SK-N-SH treated with all-trans-retinoic acid at 6 μM for 48 hours (cell line): ENCODE measurements at regions not wholly inside any gene's neighbourhood (a gene's known extent, or its start where the extent isn't known, plus 50 kb on each side); places are given as distances from the start of the nearest gene placed in this dataset.

Experiments used
- ATAC-seq: fragments of 200-7000 bp; cut with Tn5 transposase; 3 replicates; pipeline ENCODE4 v1.9.1; 2020; ENCODE audit warnings: mild to moderate bottlenecking, moderate library complexity
- ARNTL ChIP-seq: fragments of 450-650 bp; formaldehyde crosslinking; IDR thresholded peaks from 2 replicates; pipeline ENCODE4 v1.5.0; 2020; ENCODE audit warnings: low read depth, mild to moderate bottlenecking, moderate library complexity, borderline replicate concordance
- BACH2 ChIP-seq: fragments of 250-450 bp; sonication (Bioruptor Pico); IDR thresholded peaks from 2 replicates; pipeline ENCODE4 v1.9.0; 2021; ENCODE audit warnings: mild to moderate bottlenecking, borderline replicate concordance
- CSDC2 ChIP-seq: fragments of 250-450 bp; sonication (Bioruptor Pico); IDR thresholded peaks from 2 replicates; pipeline ENCODE4 v1.5.0; 2020; ENCODE audit warnings: mild to moderate bottlenecking, moderate library complexity
- ESRRG ChIP-seq: fragments of 250-450 bp; sonication (Bioruptor Pico); IDR thresholded peaks from 2 replicates; pipeline ENCODE4 v1.6.1; 2021; ENCODE audit warnings: mild to moderate bottlenecking
- GLIS3 ChIP-seq: fragments of 250-450 bp; sonication (Bioruptor Pico); IDR thresholded peaks from 2 replicates; pipeline ENCODE4 v1.5.0; 2020; ENCODE audit warnings: mild to moderate bottlenecking, moderate library complexity
- ISL1 ChIP-seq: fragments of 250-450 bp; sonication (Bioruptor Pico); IDR thresholded peaks from 2 replicates; pipeline ENCODE4 v2.1.2; 2022; ENCODE audit warnings: mild to moderate bottlenecking, moderate library complexity
- OSR1 ChIP-seq: fragments of 250-450 bp; sonication (Bioruptor Pico); IDR thresholded peaks from 2 replicates; pipeline ENCODE4 v1.8.0; 2022; ENCODE audit warnings: moderate library complexity, mild to moderate bottlenecking, inconsistent platforms
- PPARA ChIP-seq: fragments of 250-450 bp; sonication (Bioruptor Pico); IDR thresholded peaks from 2 replicates; pipeline ENCODE4 v1.5.0; 2020; ENCODE audit warnings: mild to moderate bottlenecking, borderline replicate concordance
- RARB ChIP-seq: fragments of 250-450 bp; sonication (Bioruptor Pico); IDR thresholded peaks from 2 replicates; pipeline ENCODE4 v1.8.0; 2021; ENCODE audit warnings: mild to moderate bottlenecking, moderate library complexity
- SNAI2 ChIP-seq: fragments of 250-450 bp; sonication (Bioruptor Pico); IDR thresholded peaks from 2 replicates; pipeline ENCODE4 v1.5.0; 2020; ENCODE audit warnings: mild to moderate bottlenecking, moderate library complexity
- TCF4 ChIP-seq: fragments of 250-450 bp; sonication (Bioruptor Pico); IDR thresholded peaks from 2 replicates; pipeline ENCODE4 v1.8.0; 2021; ENCODE audit warnings: mild to moderate bottlenecking, moderate library complexity, borderline replicate concordance
- TOX ChIP-seq: fragments of 250-450 bp; sonication (Bioruptor Pico); IDR thresholded peaks from 2 replicates; pipeline ENCODE4 v1.8.0; 2021; ENCODE audit warnings: mild to moderate bottlenecking, moderate library complexity, borderline replicate concordance
- ZC3H10 ChIP-seq: fragments of 250-450 bp; sonication (Bioruptor Pico); IDR thresholded peaks from 2 replicates; pipeline ENCODE4 v1.5.1; 2021; ENCODE audit warnings: mild to moderate bottlenecking, moderate library complexity
- ZFP3 ChIP-seq: fragments of 250-450 bp; sonication (Bioruptor Pico); IDR thresholded peaks from 2 replicates; pipeline ENCODE4 v1.5.0; 2020; ENCODE audit warnings: mild to moderate bottlenecking, moderate library complexity
- ZFP30 ChIP-seq: fragments of 450-650 bp; formaldehyde crosslinking; IDR thresholded peaks from 2 replicates; pipeline ENCODE4 v1.5.0; 2022; ENCODE audit warnings: mild to moderate bottlenecking, moderate library complexity
- ZNF565 ChIP-seq: fragments of 450-650 bp; formaldehyde crosslinking; conservative IDR thresholded peaks from 2 replicates; pipeline ENCODE4 v1.5.0; 2020; ENCODE audit warnings: low read depth, mild to moderate bottlenecking, moderate library complexity
- ZNF70 ChIP-seq: fragments of 450-650 bp; formaldehyde crosslinking; IDR thresholded peaks from 2 replicates; pipeline ENCODE4 v1.5.0; 2020; ENCODE audit warnings: mild to moderate bottlenecking, moderate library complexity
- ZNF8 ChIP-seq: fragments of 450-650 bp; formaldehyde crosslinking; IDR thresholded peaks from 2 replicates; pipeline ENCODE4 v1.5.0; 2020; ENCODE audit warnings: mild to moderate bottlenecking, moderate library complexity
- TF ChIP-seq, protein P1 (sequence below): fragments of 250-450 bp; sonication (Bioruptor Pico); IDR thresholded peaks from 2 replicates; pipeline ENCODE4 v1.5.1; 2021; ENCODE audit warnings: mild to moderate bottlenecking, moderate library complexity
- TF ChIP-seq, protein P2 (sequence below): fragments of 250-450 bp; sonication (Bioruptor Pico); IDR thresholded peaks from 2 replicates; pipeline ENCODE4 v1.5.1; 2020; ENCODE audit warnings: low read depth, mild to moderate bottlenecking, moderate library complexity
- TF ChIP-seq, protein P3 (sequence below): fragments of 250-450 bp; sonication (Bioruptor Pico); IDR thresholded peaks from 2 replicates; pipeline ENCODE4 v1.8.0; 2021; ENCODE audit warnings: low read depth, mild to moderate bottlenecking, moderate library complexity, borderline replicate concordance
- TF ChIP-seq, protein P4 (sequence below): fragments of 250-450 bp; sonication (Bioruptor Pico); IDR thresholded peaks from 2 replicates; pipeline ENCODE4 v1.5.0; 2020; ENCODE audit warnings: mild to moderate bottlenecking, moderate library complexity

DNA sequence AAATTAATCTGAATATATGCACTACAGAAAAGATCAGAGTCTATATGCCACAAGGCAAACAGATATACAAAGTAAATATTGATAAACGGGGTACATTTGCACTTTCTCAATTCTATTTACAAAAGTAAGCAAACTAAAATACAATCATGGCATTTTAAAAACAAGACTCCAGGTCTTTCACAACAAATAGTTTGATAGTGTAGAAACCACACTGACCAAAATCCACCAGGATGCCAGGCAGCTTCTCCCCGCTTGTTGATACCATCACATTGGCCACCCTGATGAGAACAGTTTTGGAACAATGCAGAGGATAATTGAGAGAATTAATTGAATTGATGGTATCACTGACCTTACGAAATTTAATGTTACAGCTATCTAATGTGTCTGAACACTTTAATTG, 190.6 kb upstream of the TMCO5A start:
- TF ChIP-seq ZFP30 (CRISPR knock-in tag), result no peak
- no peak for TF ChIP-seq GLIS3 (CRISPR knock-in tag)
- no peak for TF ChIP-seq ARNTL
- TF ChIP-seq SNAI2 (CRISPR knock-in tag), result no peak
- no peak for TF ChIP-seq ZFP3
- no peak for TF ChIP-seq ISL1 (CRISPR knock-in tag)
- TF ChIP-seq CSDC2, result no peak
- TF ChIP-seq ZNF8 (CRISPR knock-in tag), result no peak
- TF ChIP-seq BACH2 (CRISPR knock-in tag), result no peak
- TF ChIP-seq ZNF70 (CRISPR knock-in tag), result no peak
- TF ChIP-seq, protein P1, sequence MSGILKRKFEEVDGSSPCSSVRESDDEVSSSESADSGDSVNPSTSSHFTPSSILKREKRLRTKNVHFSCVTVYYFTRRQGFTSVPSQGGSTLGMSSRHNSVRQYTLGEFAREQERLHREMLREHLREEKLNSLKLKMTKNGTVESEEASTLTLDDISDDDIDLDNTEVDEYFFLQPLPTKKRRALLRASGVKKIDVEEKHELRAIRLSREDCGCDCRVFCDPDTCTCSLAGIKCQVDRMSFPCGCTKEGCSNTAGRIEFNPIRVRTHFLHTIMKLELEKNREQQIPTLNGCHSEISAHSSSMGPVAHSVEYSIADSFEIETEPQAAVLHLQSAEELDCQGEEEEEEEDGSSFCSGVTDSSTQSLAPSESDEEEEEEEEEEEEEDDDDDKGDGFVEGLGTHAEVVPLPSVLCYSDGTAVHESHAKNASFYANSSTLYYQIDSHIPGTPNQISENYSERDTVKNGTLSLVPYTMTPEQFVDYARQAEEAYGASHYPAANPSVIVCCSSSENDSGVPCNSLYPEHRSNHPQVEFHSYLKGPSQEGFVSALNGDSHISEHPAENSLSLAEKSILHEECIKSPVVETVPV (CRISPR knock-in tag), result no peak
- no peak for TF ChIP-seq OSR1 (CRISPR knock-in tag)
- TF ChIP-seq, protein P2, sequence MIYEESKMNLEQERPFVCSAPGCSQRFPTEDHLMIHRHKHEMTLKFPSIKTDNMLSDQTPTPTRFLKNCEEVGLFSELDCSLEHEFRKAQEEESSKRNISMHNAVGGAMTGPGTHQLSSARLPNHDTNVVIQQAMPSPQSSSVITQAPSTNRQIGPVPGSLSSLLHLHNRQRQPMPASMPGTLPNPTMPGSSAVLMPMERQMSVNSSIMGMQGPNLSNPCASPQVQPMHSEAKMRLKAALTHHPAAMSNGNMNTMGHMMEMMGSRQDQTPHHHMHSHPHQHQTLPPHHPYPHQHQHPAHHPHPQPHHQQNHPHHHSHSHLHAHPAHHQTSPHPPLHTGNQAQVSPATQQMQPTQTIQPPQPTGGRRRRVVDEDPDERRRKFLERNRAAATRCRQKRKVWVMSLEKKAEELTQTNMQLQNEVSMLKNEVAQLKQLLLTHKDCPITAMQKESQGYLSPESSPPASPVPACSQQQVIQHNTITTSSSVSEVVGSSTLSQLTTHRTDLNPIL, result no peak
- no peak for TF ChIP-seq TOX (CRISPR knock-in tag)
- TF ChIP-seq, all 23 proteins: peak for 0
- no peak for ATAC-seq

DNA sequence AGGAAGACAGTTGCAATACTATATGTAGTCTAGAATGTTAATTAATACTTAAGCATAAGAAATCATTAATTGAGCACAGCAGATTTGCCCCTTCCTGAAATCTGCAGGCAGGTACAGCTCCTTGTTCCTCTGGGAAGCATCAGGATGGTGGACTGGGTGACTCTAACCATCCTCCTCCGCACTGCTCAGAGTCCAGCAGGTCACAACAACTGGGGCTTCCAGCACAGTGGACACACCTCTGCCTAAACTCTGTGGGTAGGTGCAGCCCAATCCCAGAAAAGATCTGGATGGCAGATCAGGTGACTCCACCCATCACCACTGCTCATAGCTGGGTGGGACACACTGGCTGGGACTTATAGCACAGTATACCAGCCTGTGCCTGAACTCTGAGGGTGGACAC, 189.9 kb upstream of the TMCO5A start:
- ATAC-seq, result no peak
- no peak for TF ChIP-seq ISL1 (CRISPR knock-in tag)
- no peak for TF ChIP-seq ESRRG
- TF ChIP-seq RARB (CRISPR knock-in tag), result no peak
- TF ChIP-seq, protein P3, sequence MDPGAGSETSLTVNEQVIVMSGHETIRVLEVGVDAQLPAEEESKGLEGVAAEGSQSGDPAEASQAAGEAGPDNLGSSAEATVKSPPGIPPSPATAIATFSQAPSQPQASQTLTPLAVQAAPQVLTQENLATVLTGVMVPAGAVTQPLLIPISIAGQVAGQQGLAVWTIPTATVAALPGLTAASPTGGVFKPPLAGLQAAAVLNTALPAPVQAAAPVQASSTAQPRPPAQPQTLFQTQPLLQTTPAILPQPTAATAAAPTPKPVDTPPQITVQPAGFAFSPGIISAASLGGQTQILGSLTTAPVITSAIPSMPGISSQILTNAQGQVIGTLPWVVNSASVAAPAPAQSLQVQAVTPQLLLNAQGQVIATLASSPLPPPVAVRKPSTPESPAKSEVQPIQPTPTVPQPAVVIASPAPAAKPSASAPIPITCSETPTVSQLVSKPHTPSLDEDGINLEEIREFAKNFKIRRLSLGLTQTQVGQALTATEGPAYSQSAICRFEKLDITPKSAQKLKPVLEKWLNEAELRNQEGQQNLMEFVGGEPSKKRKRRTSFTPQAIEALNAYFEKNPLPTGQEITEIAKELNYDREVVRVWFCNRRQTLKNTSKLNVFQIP (CRISPR knock-in tag), result no peak

DNA sequence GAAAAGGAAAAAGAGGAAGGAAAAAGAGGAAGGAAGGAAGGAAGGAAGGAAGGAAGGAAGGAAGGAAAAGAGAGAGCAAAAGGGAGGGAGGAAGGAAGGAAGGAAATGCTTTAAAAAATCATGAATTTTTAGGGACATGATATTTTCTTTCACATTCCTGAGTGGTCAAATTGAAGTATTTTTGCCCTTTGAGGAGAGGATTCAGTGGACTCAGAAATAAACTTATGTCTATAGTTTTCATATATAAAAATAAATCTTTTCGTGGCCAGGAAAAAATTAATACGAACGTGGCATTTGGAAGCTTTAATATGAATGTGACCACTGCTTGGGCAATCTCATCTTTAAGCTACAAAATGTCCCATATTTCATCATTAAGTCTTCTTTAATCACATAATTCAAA, 183.0 kb upstream of the TMCO5A start:
- TF ChIP-seq ZNF565 (CRISPR knock-in tag) (no peak), ZFP30 (CRISPR knock-in tag) (no peak), ISL1 (CRISPR knock-in tag) (no peak), SNAI2 (CRISPR knock-in tag) (no peak), TCF4 (CRISPR knock-in tag) (no peak), GLIS3 (CRISPR knock-in tag) (no peak), ZNF8 (CRISPR knock-in tag) (no peak), ZFP3 (no peak), OSR1 (CRISPR knock-in tag) (no peak), ZC3H10 (no peak), PPARA (CRISPR knock-in tag) (no peak), RARB (CRISPR knock-in tag) (no peak), CSDC2 (no peak), ARNTL (no peak), ZNF70 (CRISPR knock-in tag) (no peak), BACH2 (CRISPR knock-in tag) (no peak)
- TF ChIP-seq, protein P4, sequence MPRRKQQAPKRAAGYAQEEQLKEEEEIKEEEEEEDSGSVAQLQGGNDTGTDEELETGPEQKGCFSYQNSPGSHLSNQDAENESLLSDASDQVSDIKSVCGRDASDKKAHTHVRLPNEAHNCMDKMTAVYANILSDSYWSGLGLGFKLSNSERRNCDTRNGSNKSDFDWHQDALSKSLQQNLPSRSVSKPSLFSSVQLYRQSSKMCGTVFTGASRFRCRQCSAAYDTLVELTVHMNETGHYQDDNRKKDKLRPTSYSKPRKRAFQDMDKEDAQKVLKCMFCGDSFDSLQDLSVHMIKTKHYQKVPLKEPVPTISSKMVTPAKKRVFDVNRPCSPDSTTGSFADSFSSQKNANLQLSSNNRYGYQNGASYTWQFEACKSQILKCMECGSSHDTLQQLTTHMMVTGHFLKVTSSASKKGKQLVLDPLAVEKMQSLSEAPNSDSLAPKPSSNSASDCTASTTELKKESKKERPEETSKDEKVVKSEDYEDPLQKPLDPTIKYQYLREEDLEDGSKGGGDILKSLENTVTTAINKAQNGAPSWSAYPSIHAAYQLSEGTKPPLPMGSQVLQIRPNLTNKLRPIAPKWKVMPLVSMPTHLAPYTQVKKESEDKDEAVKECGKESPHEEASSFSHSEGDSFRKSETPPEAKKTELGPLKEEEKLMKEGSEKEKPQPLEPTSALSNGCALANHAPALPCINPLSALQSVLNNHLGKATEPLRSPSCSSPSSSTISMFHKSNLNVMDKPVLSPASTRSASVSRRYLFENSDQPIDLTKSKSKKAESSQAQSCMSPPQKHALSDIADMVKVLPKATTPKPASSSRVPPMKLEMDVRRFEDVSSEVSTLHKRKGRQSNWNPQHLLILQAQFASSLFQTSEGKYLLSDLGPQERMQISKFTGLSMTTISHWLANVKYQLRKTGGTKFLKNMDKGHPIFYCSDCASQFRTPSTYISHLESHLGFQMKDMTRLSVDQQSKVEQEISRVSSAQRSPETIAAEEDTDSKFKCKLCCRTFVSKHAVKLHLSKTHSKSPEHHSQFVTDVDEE (CRISPR knock-in tag), result no peak
- TF ChIP-seq, protein P1 (CRISPR knock-in tag), result no peak
- TF ChIP-seq, protein P2, result no peak
- TF ChIP-seq, protein P3 (CRISPR knock-in tag), result no peak
- no peak for ATAC-seq
